SK-N-SH treated with all-trans-retinoic acid at 6 μM for 48 hours (cell line): ENCODE measurements at regions not wholly inside any gene's neighbourhood (a gene's known extent, or its start where the extent isn't known, plus 50 kb on each side); places are given as distances from the start of the nearest gene placed in this dataset.

Experiments used
- ATAC-seq: fragments of 200-7000 bp; cut with Tn5 transposase; 3 replicates; pipeline ENCODE4 v1.9.1; 2020; ENCODE audit warnings: mild to moderate bottlenecking, moderate library complexity
- ARNTL ChIP-seq: fragments of 450-650 bp; formaldehyde crosslinking; IDR thresholded peaks from 2 replicates; pipeline ENCODE4 v1.5.0; 2020; ENCODE audit warnings: low read depth, mild to moderate bottlenecking, moderate library complexity, borderline replicate concordance
- BACH2 ChIP-seq: fragments of 250-450 bp; sonication (Bioruptor Pico); IDR thresholded peaks from 2 replicates; pipeline ENCODE4 v1.9.0; 2021; ENCODE audit warnings: mild to moderate bottlenecking, borderline replicate concordance
- CSDC2 ChIP-seq: fragments of 250-450 bp; sonication (Bioruptor Pico); IDR thresholded peaks from 2 replicates; pipeline ENCODE4 v1.5.0; 2020; ENCODE audit warnings: mild to moderate bottlenecking, moderate library complexity
- ESRRG ChIP-seq: fragments of 250-450 bp; sonication (Bioruptor Pico); IDR thresholded peaks from 2 replicates; pipeline ENCODE4 v1.6.1; 2021; ENCODE audit warnings: mild to moderate bottlenecking
- GLIS3 ChIP-seq: fragments of 250-450 bp; sonication (Bioruptor Pico); IDR thresholded peaks from 2 replicates; pipeline ENCODE4 v1.5.0; 2020; ENCODE audit warnings: mild to moderate bottlenecking, moderate library complexity
- ISL1 ChIP-seq: fragments of 250-450 bp; sonication (Bioruptor Pico); IDR thresholded peaks from 2 replicates; pipeline ENCODE4 v2.1.2; 2022; ENCODE audit warnings: mild to moderate bottlenecking, moderate library complexity
- OSR1 ChIP-seq: fragments of 250-450 bp; sonication (Bioruptor Pico); IDR thresholded peaks from 2 replicates; pipeline ENCODE4 v1.8.0; 2022; ENCODE audit warnings: moderate library complexity, mild to moderate bottlenecking, inconsistent platforms
- PATZ1 ChIP-seq: fragments of 250-450 bp; sonication (Bioruptor Pico); IDR thresholded peaks from 2 replicates; pipeline ENCODE4 v1.8.0; 2020; ENCODE audit warnings: mild to moderate bottlenecking, moderate library complexity, borderline replicate concordance
- PPARA ChIP-seq: fragments of 250-450 bp; sonication (Bioruptor Pico); IDR thresholded peaks from 2 replicates; pipeline ENCODE4 v1.5.0; 2020; ENCODE audit warnings: mild to moderate bottlenecking, borderline replicate concordance
- RARB ChIP-seq: fragments of 250-450 bp; sonication (Bioruptor Pico); IDR thresholded peaks from 2 replicates; pipeline ENCODE4 v1.8.0; 2021; ENCODE audit warnings: mild to moderate bottlenecking, moderate library complexity
- SNAI2 ChIP-seq: fragments of 250-450 bp; sonication (Bioruptor Pico); IDR thresholded peaks from 2 replicates; pipeline ENCODE4 v1.5.0; 2020; ENCODE audit warnings: mild to moderate bottlenecking, moderate library complexity
- TCF4 ChIP-seq: fragments of 250-450 bp; sonication (Bioruptor Pico); IDR thresholded peaks from 2 replicates; pipeline ENCODE4 v1.8.0; 2021; ENCODE audit warnings: mild to moderate bottlenecking, moderate library complexity, borderline replicate concordance
- TOX ChIP-seq: fragments of 250-450 bp; sonication (Bioruptor Pico); IDR thresholded peaks from 2 replicates; pipeline ENCODE4 v1.8.0; 2021; ENCODE audit warnings: mild to moderate bottlenecking, moderate library complexity, borderline replicate concordance
- ZC3H10 ChIP-seq: fragments of 250-450 bp; sonication (Bioruptor Pico); IDR thresholded peaks from 2 replicates; pipeline ENCODE4 v1.5.1; 2021; ENCODE audit warnings: mild to moderate bottlenecking, moderate library complexity
- ZFP3 ChIP-seq: fragments of 250-450 bp; sonication (Bioruptor Pico); IDR thresholded peaks from 2 replicates; pipeline ENCODE4 v1.5.0; 2020; ENCODE audit warnings: mild to moderate bottlenecking, moderate library complexity
- ZFP30 ChIP-seq: fragments of 450-650 bp; formaldehyde crosslinking; IDR thresholded peaks from 2 replicates; pipeline ENCODE4 v1.5.0; 2022; ENCODE audit warnings: mild to moderate bottlenecking, moderate library complexity
- ZNF70 ChIP-seq: fragments of 450-650 bp; formaldehyde crosslinking; IDR thresholded peaks from 2 replicates; pipeline ENCODE4 v1.5.0; 2020; ENCODE audit warnings: mild to moderate bottlenecking, moderate library complexity
- ZNF8 ChIP-seq: fragments of 450-650 bp; formaldehyde crosslinking; IDR thresholded peaks from 2 replicates; pipeline ENCODE4 v1.5.0; 2020; ENCODE audit warnings: mild to moderate bottlenecking, moderate library complexity
- TF ChIP-seq, protein P1 (sequence below): fragments of 250-450 bp; sonication (Bioruptor Pico); IDR thresholded peaks from 2 replicates; pipeline ENCODE4 v1.5.1; 2021; ENCODE audit warnings: mild to moderate bottlenecking, moderate library complexity
- TF ChIP-seq, protein P2 (sequence below): fragments of 250-450 bp; sonication (Bioruptor Pico); IDR thresholded peaks from 2 replicates; pipeline ENCODE4 v1.8.0; 2021; ENCODE audit warnings: low read depth, mild to moderate bottlenecking, moderate library complexity, borderline replicate concordance
- TF ChIP-seq, protein P3 (sequence below): fragments of 250-450 bp; sonication (Bioruptor Pico); IDR thresholded peaks from 2 replicates; pipeline ENCODE4 v1.5.1; 2020; ENCODE audit warnings: low read depth, mild to moderate bottlenecking, moderate library complexity
- TF ChIP-seq, protein P4 (sequence below): fragments of 250-450 bp; sonication (Bioruptor Pico); IDR thresholded peaks from 2 replicates; pipeline ENCODE4 v1.5.0; 2020; ENCODE audit warnings: mild to moderate bottlenecking, moderate library complexity

GRCh38 chr10:128998101-128998805, 468.8 kb upstream of the MGMT start:
- TF ChIP-seq ZC3H10 (CRISPR knock-in tag): no peak
- no peak for TF ChIP-seq ISL1
- TF ChIP-seq RARB (CRISPR knock-in tag): no peak
- TF ChIP-seq PPARA (CRISPR knock-in tag): no peak
- TF ChIP-seq SNAI2: no peak
- TF ChIP-seq, protein P1, sequence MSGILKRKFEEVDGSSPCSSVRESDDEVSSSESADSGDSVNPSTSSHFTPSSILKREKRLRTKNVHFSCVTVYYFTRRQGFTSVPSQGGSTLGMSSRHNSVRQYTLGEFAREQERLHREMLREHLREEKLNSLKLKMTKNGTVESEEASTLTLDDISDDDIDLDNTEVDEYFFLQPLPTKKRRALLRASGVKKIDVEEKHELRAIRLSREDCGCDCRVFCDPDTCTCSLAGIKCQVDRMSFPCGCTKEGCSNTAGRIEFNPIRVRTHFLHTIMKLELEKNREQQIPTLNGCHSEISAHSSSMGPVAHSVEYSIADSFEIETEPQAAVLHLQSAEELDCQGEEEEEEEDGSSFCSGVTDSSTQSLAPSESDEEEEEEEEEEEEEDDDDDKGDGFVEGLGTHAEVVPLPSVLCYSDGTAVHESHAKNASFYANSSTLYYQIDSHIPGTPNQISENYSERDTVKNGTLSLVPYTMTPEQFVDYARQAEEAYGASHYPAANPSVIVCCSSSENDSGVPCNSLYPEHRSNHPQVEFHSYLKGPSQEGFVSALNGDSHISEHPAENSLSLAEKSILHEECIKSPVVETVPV (CRISPR knock-in tag): no peak
- no peak for TF ChIP-seq ESRRG (CRISPR knock-in tag)
- TF ChIP-seq TOX (CRISPR knock-in tag): no peak
- TF ChIP-seq, protein P2, sequence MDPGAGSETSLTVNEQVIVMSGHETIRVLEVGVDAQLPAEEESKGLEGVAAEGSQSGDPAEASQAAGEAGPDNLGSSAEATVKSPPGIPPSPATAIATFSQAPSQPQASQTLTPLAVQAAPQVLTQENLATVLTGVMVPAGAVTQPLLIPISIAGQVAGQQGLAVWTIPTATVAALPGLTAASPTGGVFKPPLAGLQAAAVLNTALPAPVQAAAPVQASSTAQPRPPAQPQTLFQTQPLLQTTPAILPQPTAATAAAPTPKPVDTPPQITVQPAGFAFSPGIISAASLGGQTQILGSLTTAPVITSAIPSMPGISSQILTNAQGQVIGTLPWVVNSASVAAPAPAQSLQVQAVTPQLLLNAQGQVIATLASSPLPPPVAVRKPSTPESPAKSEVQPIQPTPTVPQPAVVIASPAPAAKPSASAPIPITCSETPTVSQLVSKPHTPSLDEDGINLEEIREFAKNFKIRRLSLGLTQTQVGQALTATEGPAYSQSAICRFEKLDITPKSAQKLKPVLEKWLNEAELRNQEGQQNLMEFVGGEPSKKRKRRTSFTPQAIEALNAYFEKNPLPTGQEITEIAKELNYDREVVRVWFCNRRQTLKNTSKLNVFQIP (CRISPR knock-in tag): no peak
- TF ChIP-seq, protein P3, sequence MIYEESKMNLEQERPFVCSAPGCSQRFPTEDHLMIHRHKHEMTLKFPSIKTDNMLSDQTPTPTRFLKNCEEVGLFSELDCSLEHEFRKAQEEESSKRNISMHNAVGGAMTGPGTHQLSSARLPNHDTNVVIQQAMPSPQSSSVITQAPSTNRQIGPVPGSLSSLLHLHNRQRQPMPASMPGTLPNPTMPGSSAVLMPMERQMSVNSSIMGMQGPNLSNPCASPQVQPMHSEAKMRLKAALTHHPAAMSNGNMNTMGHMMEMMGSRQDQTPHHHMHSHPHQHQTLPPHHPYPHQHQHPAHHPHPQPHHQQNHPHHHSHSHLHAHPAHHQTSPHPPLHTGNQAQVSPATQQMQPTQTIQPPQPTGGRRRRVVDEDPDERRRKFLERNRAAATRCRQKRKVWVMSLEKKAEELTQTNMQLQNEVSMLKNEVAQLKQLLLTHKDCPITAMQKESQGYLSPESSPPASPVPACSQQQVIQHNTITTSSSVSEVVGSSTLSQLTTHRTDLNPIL (CRISPR knock-in tag): no peak
- no peak for TF ChIP-seq GLIS3 (CRISPR knock-in tag)
- TF ChIP-seq CSDC2 (CRISPR knock-in tag): no peak
- TF ChIP-seq ZNF8: no peak
- no peak for TF ChIP-seq ZFP3
- no peak for TF ChIP-seq BACH2
- TF ChIP-seq, protein P4, sequence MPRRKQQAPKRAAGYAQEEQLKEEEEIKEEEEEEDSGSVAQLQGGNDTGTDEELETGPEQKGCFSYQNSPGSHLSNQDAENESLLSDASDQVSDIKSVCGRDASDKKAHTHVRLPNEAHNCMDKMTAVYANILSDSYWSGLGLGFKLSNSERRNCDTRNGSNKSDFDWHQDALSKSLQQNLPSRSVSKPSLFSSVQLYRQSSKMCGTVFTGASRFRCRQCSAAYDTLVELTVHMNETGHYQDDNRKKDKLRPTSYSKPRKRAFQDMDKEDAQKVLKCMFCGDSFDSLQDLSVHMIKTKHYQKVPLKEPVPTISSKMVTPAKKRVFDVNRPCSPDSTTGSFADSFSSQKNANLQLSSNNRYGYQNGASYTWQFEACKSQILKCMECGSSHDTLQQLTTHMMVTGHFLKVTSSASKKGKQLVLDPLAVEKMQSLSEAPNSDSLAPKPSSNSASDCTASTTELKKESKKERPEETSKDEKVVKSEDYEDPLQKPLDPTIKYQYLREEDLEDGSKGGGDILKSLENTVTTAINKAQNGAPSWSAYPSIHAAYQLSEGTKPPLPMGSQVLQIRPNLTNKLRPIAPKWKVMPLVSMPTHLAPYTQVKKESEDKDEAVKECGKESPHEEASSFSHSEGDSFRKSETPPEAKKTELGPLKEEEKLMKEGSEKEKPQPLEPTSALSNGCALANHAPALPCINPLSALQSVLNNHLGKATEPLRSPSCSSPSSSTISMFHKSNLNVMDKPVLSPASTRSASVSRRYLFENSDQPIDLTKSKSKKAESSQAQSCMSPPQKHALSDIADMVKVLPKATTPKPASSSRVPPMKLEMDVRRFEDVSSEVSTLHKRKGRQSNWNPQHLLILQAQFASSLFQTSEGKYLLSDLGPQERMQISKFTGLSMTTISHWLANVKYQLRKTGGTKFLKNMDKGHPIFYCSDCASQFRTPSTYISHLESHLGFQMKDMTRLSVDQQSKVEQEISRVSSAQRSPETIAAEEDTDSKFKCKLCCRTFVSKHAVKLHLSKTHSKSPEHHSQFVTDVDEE: no peak
- no peak for TF ChIP-seq ZFP30 (CRISPR knock-in tag)
- ATAC-seq: no peak

- ATAC-seq: no peak
- TF ChIP-seq, protein P1 (CRISPR knock-in tag): no peak
- TF ChIP-seq TCF4 (CRISPR knock-in tag): no peak
- TF ChIP-seq CSDC2 (CRISPR knock-in tag): no peak
- no peak for TF ChIP-seq BACH2
- no peak for TF ChIP-seq ZFP3
- no peak for TF ChIP-seq ARNTL (CRISPR knock-in tag)
- no peak for TF ChIP-seq TOX (CRISPR knock-in tag)
- TF ChIP-seq ESRRG (CRISPR knock-in tag): no peak
- TF ChIP-seq, protein P2 (CRISPR knock-in tag): no peak
- TF ChIP-seq, protein P4: no peak
- TF ChIP-seq ISL1: no peak
- no peak for TF ChIP-seq OSR1
- TF ChIP-seq PPARA (CRISPR knock-in tag): no peak
- TF ChIP-seq ZC3H10 (CRISPR knock-in tag): no peak
- no peak for TF ChIP-seq GLIS3 (CRISPR knock-in tag)
- TF ChIP-seq ZNF8: no peak
- TF ChIP-seq PATZ1 (CRISPR knock-in tag): no peak
- no peak for TF ChIP-seq ZFP30 (CRISPR knock-in tag)
- TF ChIP-seq ZNF70 (CRISPR knock-in tag): no peak
Observed at GRCh38 chr10:129004398-129004797, 462.6 kb upstream of the MGMT start.
